Astrocyte (in vitro differentiated cells and primary cell): ENCODE measurements at regions not wholly inside any gene's neighbourhood (a gene's known extent, or its start where the extent isn't known, plus 50 kb on each side); places are given as distances from the start of the nearest gene placed in this dataset.

Experiments used
- DNase-seq: peaks from one replicate; pipeline ENCODE4 v3.0.0-alpha.2; 2010; ENCODE audit warnings: low read depth
- FAIRE-seq: peaks from 2 replicates; lab custom pipeline; 2011; peaks lifted over from hg19 to GRCh38; lab: Jason Lieb, UNC
- H2AFZ ChIP-seq: 2 replicates; pipeline ENCODE4 v1.6.0; 2012; ENCODE audit warnings: low read depth, low read length, inconsistent platforms
- H3K27ac ChIP-seq: 2 replicates; pipeline ENCODE4 v1.5.1; 2011; ENCODE audit warnings: low read depth, low read length, inconsistent platforms
- H3K27me3 ChIP-seq: 2 replicates; pipeline ENCODE4 v1.6.0; 2011; ENCODE audit warnings: low read length, inconsistent platforms; ENCODE audit not compliant: insufficient read depth
- H3K36me3 ChIP-seq: 2 replicates; pipeline ENCODE4 v1.5.1; 2011; ENCODE audit warnings: low read length, inconsistent platforms; ENCODE audit not compliant: insufficient read depth
- H3K4me1 ChIP-seq: 2 replicates; pipeline ENCODE4 v1.5.1; 2011; ENCODE audit warnings: low read length, inconsistent platforms; ENCODE audit not compliant: insufficient read depth
- H3K4me2 ChIP-seq: 2 replicates; pipeline ENCODE4 v1.6.0; 2012; ENCODE audit warnings: low read length, inconsistent platforms
- H3K4me3 ChIP-seq: 2 replicates; pipeline ENCODE4 v1.5.1; 2011; ENCODE audit warnings: low read depth, mild to moderate bottlenecking, low read length, inconsistent platforms; ENCODE audit not compliant: insufficient read depth
- H3K79me2 ChIP-seq: 2 replicates; pipeline ENCODE4 v1.6.0; 2012; ENCODE audit warnings: mild to moderate bottlenecking, low read length, inconsistent platforms; ENCODE audit not compliant: insufficient read depth
- H3K9ac ChIP-seq: 2 replicates; pipeline ENCODE4 v1.6.0; 2012; ENCODE audit warnings: mild to moderate bottlenecking, low read length, inconsistent platforms
- H3K9me3 ChIP-seq: 2 replicates; pipeline ENCODE4 v1.5.1; 2012; ENCODE audit warnings: low read depth, mild to moderate bottlenecking, low read length, inconsistent platforms; ENCODE audit not compliant: insufficient read depth
- H4K20me1 ChIP-seq: 2 replicates; pipeline ENCODE4 v1.6.0; 2012; ENCODE audit warnings: low read length, inconsistent platforms; ENCODE audit not compliant: insufficient read depth
- H3K27ac Mint-ChIP-seq: one replicate; pipeline ENCODE4 v1.8.0; 2021; ENCODE audit warnings: mild to moderate bottlenecking, mixed read lengths; ENCODE audit not compliant: unreplicated experiment
- H3K27me3 Mint-ChIP-seq: one replicate; pipeline ENCODE4 v1.8.0; 2021; ENCODE audit warnings: low read depth, mixed read lengths; ENCODE audit not compliant: unreplicated experiment
- H3K36me3 Mint-ChIP-seq: one replicate; pipeline ENCODE4 v1.8.0; 2021; ENCODE audit warnings: low read depth, mixed read lengths; ENCODE audit not compliant: unreplicated experiment
- H3K4me1 Mint-ChIP-seq: one replicate; pipeline ENCODE4 v1.8.0; 2021; ENCODE audit warnings: low read depth, mixed read lengths; ENCODE audit not compliant: unreplicated experiment
- H3K4me3 Mint-ChIP-seq: one replicate; pipeline ENCODE4 v1.8.0; 2021; ENCODE audit warnings: mild to moderate bottlenecking, moderate library complexity, mixed read lengths; ENCODE audit not compliant: unreplicated experiment
- H3K9me3 Mint-ChIP-seq: one replicate; pipeline ENCODE4 v1.8.0; 2021; ENCODE audit warnings: mild to moderate bottlenecking, mixed read lengths; ENCODE audit not compliant: unreplicated experiment
- CTCF ChIP-seq: IDR thresholded peaks from 2 replicates; pipeline ENCODE4 v1.5.1; 2011; ENCODE audit warnings: low read depth, mild to moderate bottlenecking, inconsistent platforms, low read length, moderate library complexity; ENCODE audit not compliant: insufficient read depth
- EZH2 ChIP-seq: IDR thresholded peaks from 2 replicates; pipeline ENCODE4 v1.6.1; 2012; ENCODE audit warnings: mild to moderate bottlenecking, low read length, inconsistent platforms; ENCODE audit not compliant: insufficient read depth

- no peak for FAIRE-seq
- Histone ChIP-seq H2AFZ (no peak overlapping the region), H3K4me3 (no peak overlapping the region), H3K4me2 (no peak overlapping the region), H3K79me2 (no peaks in the 10 kb centered on the region), H4K20me1 (no peaks in the 10 kb centered on the region), H3K9me3 (peaks cover 5% of the 10 kb centered on the region), H3K36me3 (no peaks in the 10 kb centered on the region), H3K4me1 (no peaks in the 10 kb centered on the region), H3K27ac (no peak overlapping the region), H3K27me3 (no peaks in the 10 kb centered on the region), H3K9ac (no peak overlapping the region)
- Mint-ChIP-seq H3K36me3 (no peaks in the 10 kb centered on the region), H3K4me3 (no peak overlapping the region), H3K9me3 (peaks cover 24% of the 10 kb centered on the region), H3K4me1 (no peaks in the 10 kb centered on the region), H3K27ac (no peak overlapping the region), H3K27me3 (no peaks in the 10 kb centered on the region)
- DNase-seq: no peak
- no peak for TF ChIP-seq CTCF
- TF ChIP-seq EZH2: no peak
Measured at GRCh38 chr6:156613996-156614395, 163.2 kb upstream of the ARID1B start.

- Mint-ChIP-seq H3K36me3 (no peaks in the 10 kb centered on the region), H3K27ac (no peak overlapping the region), H3K4me1 (no peaks in the 10 kb centered on the region), H3K4me3 (no peak overlapping the region), H3K9me3 (peaks cover 26% of the 10 kb centered on the region), H3K27me3 (peaks cover 6% of the 10 kb centered on the region)
- Histone ChIP-seq H3K36me3 (no peaks in the 10 kb centered on the region), H3K9ac (no peak overlapping the region), H3K9me3 (peaks cover 5% of the 10 kb centered on the region), H4K20me1 (no peaks in the 10 kb centered on the region), H3K27ac (no peak overlapping the region), H3K4me2 (no peak overlapping the region), H3K79me2 (no peaks in the 10 kb centered on the region), H3K4me3 (no peak overlapping the region), H3K27me3 (no peaks in the 10 kb centered on the region), H2AFZ (no peak overlapping the region), H3K4me1 (no peaks in the 10 kb centered on the region)
- TF ChIP-seq CTCF: no peak
- no peak for TF ChIP-seq EZH2
- FAIRE-seq: no peak
- DNase-seq: no peak
Measured at GRCh38 chr6:156612361-156612760, 164.8 kb upstream of the ARID1B start.

GRCh38 chr6:156602066-156602385 is 175.2 kb upstream of the ARID1B start:
- H3K4me3 ChIP-seq: no peak overlapping the region
- no peaks in the 10 kb centered on the region for H4K20me1 ChIP-seq
- no peaks in the 10 kb centered on the region for H3K36me3 ChIP-seq
- no peaks in the 10 kb centered on the region for H3K27me3 ChIP-seq
- FAIRE-seq: no peak
- H3K4me1 Mint-ChIP-seq: no peaks in the 10 kb centered on the region
- H3K4me2 ChIP-seq: no peak overlapping the region
- no peak for DNase-seq
- no peaks in the 10 kb centered on the region for H3K36me3 Mint-ChIP-seq
- H3K9me3 Mint-ChIP-seq: peaks cover 9% of the 10 kb centered on the region
- no peak overlapping the region for H2AFZ ChIP-seq
- no peak overlapping the region for H3K27ac ChIP-seq
- no peaks in the 10 kb centered on the region for H3K4me1 ChIP-seq
- no peaks in the 10 kb centered on the region for H3K79me2 ChIP-seq
- H3K9ac ChIP-seq: no peak overlapping the region
- peaks cover 20% of the 10 kb centered on the region for H3K27me3 Mint-ChIP-seq
- H3K27ac Mint-ChIP-seq: no peak overlapping the region
- TF ChIP-seq CTCF: no peak
- TF ChIP-seq EZH2: no peak
- no peak overlapping the region for H3K4me3 Mint-ChIP-seq
- H3K9me3 ChIP-seq: no peaks in the 10 kb centered on the region
